ENCODE measurements at regions not wholly inside any gene's neighbourhood (a gene's known extent, or its start where the extent isn't known, plus 50 kb on each side); places are given as distances from the start of the nearest gene placed in this dataset.

DNA sequence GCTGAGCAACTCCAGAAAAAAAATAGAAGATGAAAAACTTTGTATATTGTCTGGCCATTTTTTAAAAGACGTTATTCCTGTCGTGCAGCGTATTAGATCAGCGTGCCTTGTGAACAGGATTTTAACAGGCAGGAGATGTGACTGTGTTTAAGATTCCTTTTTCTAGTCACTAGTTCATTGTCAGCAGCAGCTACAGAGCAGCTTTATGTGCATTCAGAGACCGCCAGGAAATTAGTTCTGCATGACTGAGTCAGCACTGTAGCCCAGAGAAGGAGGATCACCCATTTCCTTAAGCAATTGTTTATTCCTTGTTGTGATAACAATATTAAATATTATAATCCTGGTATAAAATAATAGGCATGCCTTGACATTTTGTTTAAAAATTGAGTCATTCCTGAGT lies 75.4 kb upstream of the ADGRB3 start:
- TF ChIP-seq POLR2A (IDR thresholded peaks at IDR 0.05), result no peak
- no peak for TF ChIP-seq CTCF (IDR thresholded peaks at IDR 0.05)

Data from vagina (tissue), 2 donors.